SH-SY5Y (cell line): ENCODE measurements at regions not wholly inside any gene's neighbourhood (a gene's known extent, or its start where the extent isn't known, plus 50 kb on each side); places are given as distances from the start of the nearest gene placed in this dataset.

Experiments used
- GATA2 ChIP-seq: IDR thresholded peaks from 2 replicates; pipeline ENCODE4 v1.6.1; 2011; ENCODE audit warnings: mild to moderate bottlenecking, low read depth, low read length
- GATA3 ChIP-seq: IDR thresholded peaks from 2 replicates; pipeline ENCODE4 v1.6.1; 2011; ENCODE audit warnings: low read depth, mild to moderate bottlenecking, low read length, moderate library complexity

DNA sequence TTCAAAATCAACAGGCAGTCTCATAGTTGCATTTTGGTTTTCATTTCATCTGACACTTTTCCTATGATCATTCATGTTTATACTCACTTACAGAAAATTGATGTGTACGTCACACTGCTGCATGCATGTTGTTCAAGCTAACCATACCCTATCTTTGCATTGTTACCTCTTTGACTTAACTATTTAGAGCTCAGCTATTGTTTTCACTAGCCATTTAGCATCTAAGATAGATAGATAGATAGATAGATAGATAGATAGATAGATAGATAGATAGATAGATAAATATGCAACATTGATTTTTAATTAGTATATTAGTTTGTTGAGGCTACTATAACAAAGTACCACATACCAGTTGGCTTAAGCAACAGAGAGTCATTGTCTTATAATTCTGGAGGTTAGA is 649.5 kb upstream of the KCND2 start:
- no peak for TF ChIP-seq GATA2
- no peak for TF ChIP-seq GATA3
